Activated naive CD4-positive, alpha-beta T cell treated with anti-CD3 and anti-CD28 coated beads, Interleukin-2, amount 10 ng/mL, durations not matched to agents 7 days and 5 days (primary cell): ENCODE measurements at regions not wholly inside any gene's neighbourhood (a gene's known extent, or its start where the extent isn't known, plus 50 kb on each side); places are given as distances from the start of the nearest gene placed in this dataset.

Source experiments
- CTCF ChIA-PET: fragments of 350-600 bp; sonication (Branson Sonifier 250); formaldehyde crosslinking; loops from one replicate; lab custom pipeline; 2021; ENCODE audit warnings: antibody characterized with exemption; lab: Charles Lee
- DNase-seq: peaks from one replicate; pipeline ENCODE4 v3.0.0-alpha.2; 2020
- H3K27ac Mint-ChIP-seq: one replicate; pipeline ENCODE4 v1.8.0; 2021; ENCODE audit warnings: mild to moderate bottlenecking, moderate library complexity, mixed read lengths
- H3K27me3 Mint-ChIP-seq: one replicate; pipeline ENCODE4 v1.8.0; 2021; ENCODE audit warnings: mild to moderate bottlenecking, mixed read lengths
- H3K36me3 Mint-ChIP-seq: one replicate; pipeline ENCODE4 v1.8.0; 2021; ENCODE audit warnings: mixed read lengths
- H3K4me1 Mint-ChIP-seq: one replicate; pipeline ENCODE4 v1.8.0; 2021; ENCODE audit warnings: mixed read lengths
- H3K4me3 Mint-ChIP-seq: one replicate; pipeline ENCODE4 v1.8.0; 2021; ENCODE audit warnings: mild to moderate bottlenecking, moderate library complexity, mixed read lengths
- H3K9me3 Mint-ChIP-seq: one replicate; pipeline ENCODE4 v1.8.0; 2021; ENCODE audit warnings: mixed read lengths

GRCh38 chr1:239725933-239726332 is 339.6 kb downstream of the CHRM3 start:
- CTCF ChIA-PET = interaction anchor here (1.2 kb wide), 1 partner anchor 15 kb away, joined by 3 read pairs; no protein-coding TSS in a partner anchor
- DNase-seq = no peak
- H3K4me3 Mint-ChIP-seq = no peak overlapping the region
- no peaks in the 10 kb centered on the region for H3K36me3 Mint-ChIP-seq
- H3K27ac Mint-ChIP-seq = no peak overlapping the region
- peaks cover 28% of the 10 kb centered on the region for H3K4me1 Mint-ChIP-seq
- H3K9me3 Mint-ChIP-seq = peaks cover 3% of the 10 kb centered on the region
- no peaks in the 10 kb centered on the region for H3K27me3 Mint-ChIP-seq

GRCh38 chr1:239730378-239730777 is 344.0 kb downstream of the CHRM3 start:
- H3K27me3 Mint-ChIP-seq = no peaks in the 10 kb centered on the region
- no peaks in the 10 kb centered on the region for H3K4me1 Mint-ChIP-seq
- peaks cover 3% of the 10 kb centered on the region for H3K9me3 Mint-ChIP-seq
- H3K4me3 Mint-ChIP-seq = no peak overlapping the region
- no peaks in the 10 kb centered on the region for H3K36me3 Mint-ChIP-seq
- no peak overlapping the region for H3K27ac Mint-ChIP-seq
- CTCF ChIA-PET = no interaction called here
- DNase-seq = no peak

- no peak overlapping the region for H3K27ac Mint-ChIP-seq
- peaks cover 3% of the 10 kb centered on the region for H3K9me3 Mint-ChIP-seq
- no peak overlapping the region for H3K4me3 Mint-ChIP-seq
- H3K36me3 Mint-ChIP-seq = no peaks in the 10 kb centered on the region
- DNase-seq = no peak
- CTCF ChIA-PET = no interaction called here
- H3K4me1 Mint-ChIP-seq = no peaks in the 10 kb centered on the region
- no peaks in the 10 kb centered on the region for H3K27me3 Mint-ChIP-seq
Measured at GRCh38 chr1:239731082-239731748, 344.8 kb downstream of the CHRM3 start.

GRCh38 chr1:239732770-239733169 is 346.4 kb downstream of the CHRM3 start:
- no peak overlapping the region for H3K27ac Mint-ChIP-seq
- no peaks in the 10 kb centered on the region for H3K4me1 Mint-ChIP-seq
- CTCF ChIA-PET = no interaction called here
- DNase-seq = no peak
- no peaks in the 10 kb centered on the region for H3K27me3 Mint-ChIP-seq
- peaks cover 3% of the 10 kb centered on the region for H3K9me3 Mint-ChIP-seq
- no peak overlapping the region for H3K4me3 Mint-ChIP-seq
- no peaks in the 10 kb centered on the region for H3K36me3 Mint-ChIP-seq

GRCh38 chr1:239733995-239734394 is 347.6 kb downstream of the CHRM3 start:
- H3K36me3 Mint-ChIP-seq = no peaks in the 10 kb centered on the region
- no peaks in the 10 kb centered on the region for H3K9me3 Mint-ChIP-seq
- no peaks in the 10 kb centered on the region for H3K27me3 Mint-ChIP-seq
- no peak overlapping the region for H3K27ac Mint-ChIP-seq
- CTCF ChIA-PET = no interaction called here
- no peaks in the 10 kb centered on the region for H3K4me1 Mint-ChIP-seq
- H3K4me3 Mint-ChIP-seq = no peak overlapping the region
- no peak for DNase-seq

GRCh38 chr1:239735111-239735510 is 348.7 kb downstream of the CHRM3 start:
- no peak overlapping the region for H3K27ac Mint-ChIP-seq
- CTCF ChIA-PET = no interaction called here
- peaks cover 4% of the 10 kb centered on the region for H3K9me3 Mint-ChIP-seq
- no peak for DNase-seq
- no peak overlapping the region for H3K4me3 Mint-ChIP-seq
- H3K36me3 Mint-ChIP-seq = peaks cover 4% of the 10 kb centered on the region
- H3K27me3 Mint-ChIP-seq = no peaks in the 10 kb centered on the region
- peaks cover 5% of the 10 kb centered on the region for H3K4me1 Mint-ChIP-seq

- H3K4me3 Mint-ChIP-seq = no peak overlapping the region
- CTCF ChIA-PET = no interaction called here
- no peak for DNase-seq
- H3K9me3 Mint-ChIP-seq = peaks cover 9% of the 10 kb centered on the region
- H3K27ac Mint-ChIP-seq = no peak overlapping the region
- peaks cover 4% of the 10 kb centered on the region for H3K36me3 Mint-ChIP-seq
- peaks cover 10% of the 10 kb centered on the region for H3K4me1 Mint-ChIP-seq
- H3K27me3 Mint-ChIP-seq = no peaks in the 10 kb centered on the region
Measured at GRCh38 chr1:239736479-239736878, 350.1 kb downstream of the CHRM3 start.

- Mint-ChIP-seq H3K9me3 (peaks cover 10% of the 10 kb centered on the region), H3K4me3 (no peak overlapping the region), H3K36me3 (peaks cover 4% of the 10 kb centered on the region), H3K27me3 (no peaks in the 10 kb centered on the region), H3K27ac (no peak overlapping the region), H3K4me1 (peaks cover 10% of the 10 kb centered on the region)
- DNase-seq = no peak
- CTCF ChIA-PET = interaction anchor here (1.0 kb wide), 1 partner anchor 42 kb away, joined by 3 read pairs; no protein-coding TSS in a partner anchor
Measured at GRCh38 chr1:239739375-239739774, 352.3 kb upstream of the FMN2 start.

- Mint-ChIP-seq H3K36me3 (peaks cover 4% of the 10 kb centered on the region), H3K27ac (peak overlapping the region; percentile 2), H3K4me1 (peaks cover 10% of the 10 kb centered on the region), H3K9me3 (peaks cover 10% of the 10 kb centered on the region), H3K4me3 (no peak overlapping the region), H3K27me3 (no peaks in the 10 kb centered on the region)
- DNase-seq = no peak
- CTCF ChIA-PET = interaction anchor here (1.0 kb wide), 1 partner anchor 42 kb away, joined by 3 read pairs; no protein-coding TSS in a partner anchor
Measured at GRCh38 chr1:239739919-239740318, 351.8 kb upstream of the FMN2 start.

- no peak overlapping the region for H3K4me3 Mint-ChIP-seq
- no peaks in the 10 kb centered on the region for H3K27me3 Mint-ChIP-seq
- H3K4me1 Mint-ChIP-seq = peaks cover 10% of the 10 kb centered on the region
- peaks cover 4% of the 10 kb centered on the region for H3K36me3 Mint-ChIP-seq
- H3K9me3 Mint-ChIP-seq = peaks cover 10% of the 10 kb centered on the region
- CTCF ChIA-PET = no interaction called here
- DNase-seq = no peak
- H3K27ac Mint-ChIP-seq = no peak overlapping the region
Measured at GRCh38 chr1:239742416-239743109, 349.1 kb upstream of the FMN2 start.

GRCh38 chr1:239744851-239745250 is 346.8 kb upstream of the FMN2 start:
- Mint-ChIP-seq H3K36me3 (peaks cover 2% of the 10 kb centered on the region), H3K27ac (no peak overlapping the region), H3K4me1 (peaks cover 7% of the 10 kb centered on the region), H3K9me3 (peaks cover 9% of the 10 kb centered on the region), H3K4me3 (no peak overlapping the region), H3K27me3 (no peaks in the 10 kb centered on the region)
- DNase-seq = no peak
- CTCF ChIA-PET = no interaction called here

GRCh38 chr1:239755107-239755912 is 336.4 kb upstream of the FMN2 start:
- Mint-ChIP-seq H3K36me3 (no peaks in the 10 kb centered on the region), H3K4me3 (no peak overlapping the region), H3K27me3 (no peaks in the 10 kb centered on the region), H3K9me3 (no peaks in the 10 kb centered on the region), H3K4me1 (no peaks in the 10 kb centered on the region), H3K27ac (no peak overlapping the region)
- CTCF ChIA-PET = no interaction called here
- DNase-seq = no peak

GRCh38 chr1:239757716-239758115 is 334.0 kb upstream of the FMN2 start:
- DNase-seq = no peak
- Mint-ChIP-seq H3K4me3 (no peak overlapping the region), H3K9me3 (no peaks in the 10 kb centered on the region), H3K27ac (no peak overlapping the region), H3K27me3 (no peaks in the 10 kb centered on the region), H3K4me1 (no peaks in the 10 kb centered on the region), H3K36me3 (no peaks in the 10 kb centered on the region)
- CTCF ChIA-PET = no interaction called here

GRCh38 chr1:239758756-239759155 is 332.9 kb upstream of the FMN2 start:
- H3K4me1 Mint-ChIP-seq = no peaks in the 10 kb centered on the region
- H3K27ac Mint-ChIP-seq = no peak overlapping the region
- CTCF ChIA-PET = no interaction called here
- no peaks in the 10 kb centered on the region for H3K36me3 Mint-ChIP-seq
- no peak for DNase-seq
- H3K9me3 Mint-ChIP-seq = no peaks in the 10 kb centered on the region
- H3K4me3 Mint-ChIP-seq = no peak overlapping the region
- H3K27me3 Mint-ChIP-seq = no peaks in the 10 kb centered on the region
